Trophoblast cell (in vitro differentiated cells and primary cell): ENCODE measurements at regions not wholly inside any gene's neighbourhood (a gene's known extent, or its start where the extent isn't known, plus 50 kb on each side); places are given as distances from the start of the nearest gene placed in this dataset.

ENCODE experiments used
- DNase-seq, 2 donors: peaks; one replicate each; pipeline ENCODE4 v3.0.0-alpha.2; 2016
- H2AFZ ChIP-seq: 2 replicates; pipeline ENCODE4 v1.6.1; 2013; ENCODE audit warnings: low read length, moderate library complexity, mild to moderate bottlenecking; ENCODE audit not compliant: insufficient read depth, poor library complexity
- H2AK5ac ChIP-seq: 2 replicates; pipeline ENCODE4 v1.6.1; 2013; ENCODE audit warnings: mild to moderate bottlenecking, low read length
- H2BK120ac ChIP-seq: 2 replicates; pipeline ENCODE4 v1.6.1; 2013; ENCODE audit warnings: low read length, mild to moderate bottlenecking, moderate library complexity; ENCODE audit not compliant: insufficient read depth, poor library complexity
- H2BK12ac ChIP-seq: 2 replicates; pipeline ENCODE4 v1.6.1; 2013; ENCODE audit warnings: mild to moderate bottlenecking, low read length, moderate library complexity
- H2BK5ac ChIP-seq: 2 replicates; pipeline ENCODE4 v1.6.1; 2013; ENCODE audit warnings: low read length, low read depth, moderate library complexity, mild to moderate bottlenecking; ENCODE audit not compliant: poor library complexity
- H3K14ac ChIP-seq: 2 replicates; pipeline ENCODE4 v1.6.1; 2013; ENCODE audit warnings: mild to moderate bottlenecking, low read length
- H3K18ac ChIP-seq: 2 replicates; pipeline ENCODE4 v1.6.1; 2013; ENCODE audit warnings: mild to moderate bottlenecking, low read length
- H3K23ac ChIP-seq: 2 replicates; pipeline ENCODE4 v1.6.1; 2013; ENCODE audit warnings: low read length
- H3K27ac ChIP-seq: 2 replicates; pipeline ENCODE4 v1.5.1; 2013; ENCODE audit warnings: low read depth, mild to moderate bottlenecking, inconsistent platforms, low read length, moderate library complexity
- H3K27me3 ChIP-seq: 2 replicates; pipeline ENCODE4 v1.6.1; 2013; ENCODE audit warnings: inconsistent platforms, mild to moderate bottlenecking, low read length, moderate library complexity; ENCODE audit not compliant: insufficient read depth
- H3K36me3 ChIP-seq, 2 experiments: 1 replicate in 1 of 2; 2 replicates in 1 of 2; pipeline ENCODE4 v1.6.1; 2013; ENCODE audit warnings: low read length in 2 of 2, mild to moderate bottlenecking in 2 of 2, moderate library complexity in 1 of 2; ENCODE audit not compliant: insufficient read depth in 2 of 2, control insufficient read depth in 1 of 2
- H3K4ac ChIP-seq: 2 replicates; pipeline ENCODE4 v1.6.1; 2013; ENCODE audit warnings: low read depth, mild to moderate bottlenecking, low read length, moderate library complexity
- H3K4me1 ChIP-seq, 2 experiments: 1 replicate in 1 of 2; 2 replicates in 1 of 2; pipeline ENCODE4 v1.6.1; 2013; ENCODE audit warnings: low read length in 2 of 2, mild to moderate bottlenecking in 2 of 2, moderate library complexity in 1 of 2; ENCODE audit not compliant: insufficient read depth in 2 of 2, control insufficient read depth in 1 of 2
- H3K4me2 ChIP-seq: 2 replicates; pipeline ENCODE4 v1.6.1; 2013; ENCODE audit warnings: inconsistent platforms, mild to moderate bottlenecking, low read length, moderate library complexity
- H3K4me3 ChIP-seq: 2 replicates; pipeline ENCODE4 v1.5.1; 2013; ENCODE audit warnings: mild to moderate bottlenecking, low read depth, low read length, inconsistent platforms
- H3K79me1 ChIP-seq: one replicate; pipeline ENCODE4 v1.6.1; 2013; ENCODE audit warnings: low read length
- H3K79me2 ChIP-seq: 2 replicates; pipeline ENCODE4 v1.6.1; 2013; ENCODE audit warnings: low read length, mild to moderate bottlenecking; ENCODE audit not compliant: control insufficient read depth, insufficient read depth, poor library complexity
- H3K9ac ChIP-seq: 2 replicates; pipeline ENCODE4 v1.6.1; 2013; ENCODE audit warnings: mild to moderate bottlenecking, low read length
- H3K9me3 ChIP-seq: 2 replicates; pipeline ENCODE4 v1.6.1; 2013; ENCODE audit warnings: low read depth, mild to moderate bottlenecking, control low read depth, inconsistent platforms, low read length; ENCODE audit not compliant: insufficient read depth
- H4K12ac ChIP-seq: 2 replicates; pipeline ENCODE4 v1.6.1; 2013; ENCODE audit warnings: low read depth, mild to moderate bottlenecking, low read length, moderate library complexity
- H4K8ac ChIP-seq: 2 replicates; pipeline ENCODE4 v1.6.1; 2013; ENCODE audit warnings: low read depth, mild to moderate bottlenecking, low read length, moderate library complexity
- H4K91ac ChIP-seq: one replicate; pipeline ENCODE4 v1.6.1; 2013; ENCODE audit warnings: low read depth, mild to moderate bottlenecking, low read length, moderate library complexity
- WGBS: extraction: QIAGEN DNeasy Blood & Tissue Kit; methylation state at CpG from one replicate; pipeline ENCODE4 v1.1.7; 2013; ENCODE audit warnings: missing lambda C conversion rate; ENCODE audit not compliant: insufficient read length, insufficient coverage; ENCODE audit errors: extremely low coverage; 5-methylcytosine and 5-hydroxymethylcytosine counted together

GRCh38 chr20:52829111-52829510 is 143.0 kb upstream of the TSHZ2 start:
- Histone ChIP-seq H3K9me3 (no peaks in the 10 kb centered on the region), H3K4me2 (no peak overlapping the region), H4K91ac (no peak overlapping the region), H2AK5ac (no peak overlapping the region), H3K9ac (no peak overlapping the region), H2AFZ (no peak overlapping the region), H2BK12ac (no peak overlapping the region), H2BK5ac (no peak overlapping the region), H3K14ac (no peak overlapping the region), H3K4me1 (no peaks in the 10 kb centered on the region), H3K27ac (no peak overlapping the region), H3K79me2 (no peaks in the 10 kb centered on the region), H3K18ac (no peak overlapping the region), H3K23ac (no peak overlapping the region), H3K36me3 (no peaks in the 10 kb centered on the region), H4K12ac (no peak overlapping the region), H4K8ac (no peak overlapping the region), H3K79me1 (no peaks in the 10 kb centered on the region), H3K4ac (no peak overlapping the region), H3K27me3 (no peaks in the 10 kb centered on the region), H2BK120ac (no peak overlapping the region), H3K4me3 (no peak overlapping the region)
- DNase-seq = no peak

- Histone ChIP-seq H2BK12ac (no peak overlapping the region), H2AFZ (no peak overlapping the region), H3K4me3 (no peak overlapping the region), H4K12ac (no peak overlapping the region), H3K27ac (no peak overlapping the region), H3K23ac (no peak overlapping the region), H3K79me2 (no peaks in the 10 kb centered on the region), H3K36me3 (no peaks in the 10 kb centered on the region), H4K8ac (no peak overlapping the region), H3K9me3 (no peaks in the 10 kb centered on the region), H4K91ac (no peak overlapping the region), H3K79me1 (no peaks in the 10 kb centered on the region), H3K4me1 (no peaks in the 10 kb centered on the region), H3K9ac (no peak overlapping the region), H3K4me2 (no peak overlapping the region), H3K4ac (no peak overlapping the region), H2BK5ac (no peak overlapping the region), H3K18ac (no peak overlapping the region), H2AK5ac (no peak overlapping the region), H2BK120ac (no peak overlapping the region), H3K14ac (no peak overlapping the region), H3K27me3 (no peaks in the 10 kb centered on the region)
- DNase-seq = no peak
- no CpG with 5 or more reads among the region's 1 CpG for WGBS
Observed at GRCh38 chr20:52828199-52828598, 144.0 kb upstream of the TSHZ2 start.

GRCh38 chr20:52826722-52827121 is 145.4 kb upstream of the TSHZ2 start:
- no peak overlapping the region for H4K12ac ChIP-seq
- H2BK12ac ChIP-seq = no peak overlapping the region
- H3K4me2 ChIP-seq = no peak overlapping the region
- no peak for DNase-seq
- H3K4me1 ChIP-seq = no peaks in the 10 kb centered on the region
- no peak overlapping the region for H4K91ac ChIP-seq
- no peak overlapping the region for H3K9ac ChIP-seq
- H3K79me2 ChIP-seq = no peaks in the 10 kb centered on the region
- no peak overlapping the region for H2AK5ac ChIP-seq
- WGBS = no CpG with 5 or more reads among the region's 3 CpGs
- no peak overlapping the region for H3K14ac ChIP-seq
- H4K8ac ChIP-seq = no peak overlapping the region
- no peak overlapping the region for H3K18ac ChIP-seq
- H3K23ac ChIP-seq = no peak overlapping the region
- H3K36me3 ChIP-seq = no peaks in the 10 kb centered on the region
- no peak overlapping the region for H3K27ac ChIP-seq
- H3K79me1 ChIP-seq = no peaks in the 10 kb centered on the region
- H2AFZ ChIP-seq = no peak overlapping the region
- H3K9me3 ChIP-seq = no peaks in the 10 kb centered on the region
- H3K27me3 ChIP-seq = no peaks in the 10 kb centered on the region
- H3K4me3 ChIP-seq = no peak overlapping the region
- H2BK5ac ChIP-seq = no peak overlapping the region
- no peak overlapping the region for H3K4ac ChIP-seq
- H2BK120ac ChIP-seq = no peak overlapping the region

GRCh38 chr20:52826321-52826720 is 145.8 kb upstream of the TSHZ2 start:
- no peak overlapping the region for H2BK120ac ChIP-seq
- no peaks in the 10 kb centered on the region for H3K79me1 ChIP-seq
- H3K18ac ChIP-seq = no peak overlapping the region
- H2BK12ac ChIP-seq = no peak overlapping the region
- H3K4ac ChIP-seq = no peak overlapping the region
- H3K4me3 ChIP-seq = no peak overlapping the region
- H2BK5ac ChIP-seq = no peak overlapping the region
- H3K79me2 ChIP-seq = no peaks in the 10 kb centered on the region
- no peaks in the 10 kb centered on the region for H3K4me1 ChIP-seq
- no peak overlapping the region for H4K8ac ChIP-seq
- H3K9ac ChIP-seq = no peak overlapping the region
- no peaks in the 10 kb centered on the region for H3K36me3 ChIP-seq
- no peak overlapping the region for H4K91ac ChIP-seq
- H3K27ac ChIP-seq = no peak overlapping the region
- no peak overlapping the region for H2AFZ ChIP-seq
- no peaks in the 10 kb centered on the region for H3K9me3 ChIP-seq
- no peak overlapping the region for H4K12ac ChIP-seq
- H3K27me3 ChIP-seq = no peaks in the 10 kb centered on the region
- H2AK5ac ChIP-seq = no peak overlapping the region
- no peak for DNase-seq
- no peak overlapping the region for H3K23ac ChIP-seq
- no peak overlapping the region for H3K14ac ChIP-seq
- no CpG with 5 or more reads among the region's 1 CpG for WGBS
- H3K4me2 ChIP-seq = no peak overlapping the region
